ENCODE measurements at regions not wholly inside any gene's neighbourhood (a gene's known extent, or its start where the extent isn't known, plus 50 kb on each side); places are given as distances from the start of the nearest gene placed in this dataset.

GRCh38 chr1:95941121-95941798, 707.2 kb downstream of the RWDD3 start:
- no peak for DNase-seq

GRCh38 chr1:95948023-95948422, 714.0 kb downstream of the RWDD3 start:
- DNase-seq: no peak

GRCh38 chr1:95951371-95952102, 717.5 kb downstream of the RWDD3 start:
- DNase-seq: no peak

- peak; percentile 31 for DNase-seq
Measured at GRCh38 chr1:95953015-95953414, 719.0 kb downstream of the RWDD3 start.

GRCh38 chr1:95954585-95954984, 720.6 kb downstream of the RWDD3 start:
- DNase-seq: no peak

GRCh38 chr1:95956215-95956614, 722.2 kb downstream of the RWDD3 start:
- no peak for DNase-seq

- DNase-seq: no peak
Measured at GRCh38 chr1:95957748-95958147, 723.7 kb downstream of the RWDD3 start.

- DNase-seq: no peak
Measured at GRCh38 chr1:95966866-95967265, 732.9 kb downstream of the RWDD3 start.

- DNase-seq: no peak
Measured at GRCh38 chr1:95974586-95974985, 740.6 kb downstream of the RWDD3 start.

GRCh38 chr1:95982711-95983110, 738.9 kb upstream of the PTBP2 start:
- DNase-seq: no peak

GRCh38 chr1:95983831-95984230, 737.8 kb upstream of the PTBP2 start:
- DNase-seq: no peak

GRCh38 chr1:95984798-95985374, 736.7 kb upstream of the PTBP2 start:
- DNase-seq: no peak

- DNase-seq: no peak
Measured at GRCh38 chr1:95990033-95990432, 731.6 kb upstream of the PTBP2 start.

GRCh38 chr1:95991787-95992520, 729.6 kb upstream of the PTBP2 start:
- DNase-seq: no peak

- DNase-seq: no peak
Measured at GRCh38 chr1:95994643-95995042, 726.9 kb upstream of the PTBP2 start.

GRCh38 chr1:96002201-96002600, 719.4 kb upstream of the PTBP2 start:
- DNase-seq: no peak

GRCh38 chr1:96002969-96003964, 718.3 kb upstream of the PTBP2 start:
- DNase-seq: no peak

GRCh38 chr1:96009831-96010434, 711.7 kb upstream of the PTBP2 start:
- DNase-seq: no peak

GRCh38 chr1:96011606-96012005, 710.0 kb upstream of the PTBP2 start:
- no peak for DNase-seq

GRCh38 chr1:96016219-96016618, 705.4 kb upstream of the PTBP2 start:
- no peak for DNase-seq

GRCh38 chr1:96020378-96020777, 701.2 kb upstream of the PTBP2 start:
- DNase-seq: no peak

GRCh38 chr1:96025062-96025461, 696.5 kb upstream of the PTBP2 start:
- no peak for DNase-seq

Data from NCI-H1092 (cell line).